ENCODE measurements at regions not wholly inside any gene's neighbourhood (a gene's known extent, or its start where the extent isn't known, plus 50 kb on each side); places are given as distances from the start of the nearest gene placed in this dataset.

DNA sequence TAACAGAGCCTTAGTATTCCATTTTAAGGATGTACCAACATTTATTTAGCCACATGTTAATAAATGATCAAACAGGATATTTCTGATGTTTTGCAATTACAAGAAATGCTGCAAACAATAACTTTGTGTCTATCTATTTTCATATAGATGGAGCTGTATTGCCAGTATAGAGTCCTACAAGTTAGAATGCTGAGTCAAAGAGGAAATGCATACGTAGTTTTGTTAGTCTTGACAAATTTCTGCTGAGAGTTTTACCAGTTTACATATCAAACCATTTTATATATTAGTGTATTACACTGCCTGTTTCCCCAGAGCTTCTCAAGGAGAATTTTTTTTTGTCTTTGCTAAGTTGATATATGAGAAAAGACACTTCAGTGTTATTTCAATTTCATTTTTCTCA lies 541.7 kb downstream of the SLC16A7 start:
- no peak overlapping the region for H3K27ac ChIP-seq (ENCODE audit: low read depth in 1 of 2, low read length in 2 of 2)
- H3K36me3 ChIP-seq (ENCODE audit: control insufficient read depth in 4 of 4, insufficient read depth in 3 of 4, low read depth in 1 of 4, low read length in 3 of 4), result no peaks in the 10 kb centered on the region
- H3K4me1 ChIP-seq (ENCODE audit: control insufficient read depth in 4 of 4, insufficient read depth in 4 of 4, low read length in 3 of 4), result no peaks in the 10 kb centered on the region
- DNase-seq (ENCODE audit: low spot score), result no peak
- 46% methylated on average over 1 of the region's 1 CpG for WGBS
- no peak overlapping the region for H3K4me3 ChIP-seq (ENCODE audit: low read depth in 1 of 3, low read length in 3 of 3)
- H3K9me3 ChIP-seq (ENCODE audit: control insufficient read depth in 4 of 4, low read length in 3 of 4), result no peaks in the 10 kb centered on the region
- no peaks in the 10 kb centered on the region for H3K27me3 ChIP-seq (ENCODE audit: control insufficient read depth in 4 of 4, insufficient read depth in 4 of 4, low read length in 3 of 4)
- H3K9ac ChIP-seq (ENCODE audit: low read depth in 1 of 2, low read length in 2 of 2), result no peak overlapping the region
- TF ChIP-seq TAF1 (conservative IDR thresholded peaks at IDR 0.05) (no peak), HNF4G (IDR thresholded peaks at IDR 0.05) (no peak), EGR1 (IDR thresholded peaks at IDR 0.05; ENCODE audit: low read depth in 2 of 2) (no peak), YY1 (IDR thresholded peaks at IDR 0.05) (no peak), FOXA1 (IDR thresholded peaks at IDR 0.05) (no peak), NR2F2 (IDR thresholded peaks at IDR 0.05) (no peak), RAD21 (IDR thresholded peaks at IDR 0.05) (no peak), CTCF (IDR thresholded peaks at IDR 0.05; ENCODE audit: low read depth, low read length, missing input control) (no peak)

- H3K9ac ChIP-seq (ENCODE audit: low read depth in 1 of 2, low read length in 2 of 2), result no peak overlapping the region
- H3K27me3 ChIP-seq (ENCODE audit: control insufficient read depth in 4 of 4, insufficient read depth in 4 of 4, low read length in 3 of 4), result no peaks in the 10 kb centered on the region
- TF ChIP-seq GABPA (IDR thresholded peaks at IDR 0.05 in 1 of 2, conservative IDR thresholded peaks at IDR 0.05 in 1 of 2) (no peak), ATF3 (IDR thresholded peaks at IDR 0.05) (no peak), JUND (IDR thresholded peaks at IDR 0.05) (no peak), YY1 (IDR thresholded peaks at IDR 0.05) (no peak), TAF1 (conservative IDR thresholded peaks at IDR 0.05) (no peak), FOXA2 (IDR thresholded peaks at IDR 0.05) (no peak), RXRA (IDR thresholded peaks at IDR 0.05) (no peak), SP1 (IDR thresholded peaks at IDR 0.05) (no peak), HNF4G (IDR thresholded peaks at IDR 0.05) (no peak), NR2F2 (IDR thresholded peaks at IDR 0.05) (no peak), FOXA1 (IDR thresholded peaks at IDR 0.05) (no peak), RAD21 (IDR thresholded peaks at IDR 0.05) (no peak), CTCF (IDR thresholded peaks at IDR 0.05; ENCODE audit: low read depth, low read length, missing input control) (no peak), HNF4A (conservative IDR thresholded peaks at IDR 0.05) (no peak), REST (IDR thresholded peaks at IDR 0.05) (no peak), EGR1 (IDR thresholded peaks at IDR 0.05; ENCODE audit: low read depth in 2 of 2) (no peak)
- no peaks in the 10 kb centered on the region for H3K36me3 ChIP-seq (ENCODE audit: control insufficient read depth in 4 of 4, insufficient read depth in 3 of 4, low read depth in 1 of 4, low read length in 3 of 4)
- no peaks in the 10 kb centered on the region for H3K4me1 ChIP-seq (ENCODE audit: control insufficient read depth in 4 of 4, insufficient read depth in 4 of 4, low read length in 3 of 4)
- H3K9me3 ChIP-seq (ENCODE audit: control insufficient read depth in 4 of 4, low read length in 3 of 4), result no peaks in the 10 kb centered on the region
- no peak overlapping the region for H3K4me3 ChIP-seq (ENCODE audit: low read depth in 1 of 3, low read length in 3 of 3)
- 60% methylated on average over 1 of the region's 1 CpG for WGBS
- H3K27ac ChIP-seq (ENCODE audit: low read depth in 1 of 2, low read length in 2 of 2), result no peak overlapping the region
- DNase-seq (ENCODE audit: low spot score), result no peak
Observed at GRCh38 chr12:60138526-60138925, 542.7 kb downstream of the SLC16A7 start.
